NCI-H1105 treated with DMSO at 0.1 percent for 48 hours (cell line): ENCODE measurements at regions not wholly inside any gene's neighbourhood (a gene's known extent, or its start where the extent isn't known, plus 50 kb on each side); places are given as distances from the start of the nearest gene placed in this dataset.
"Not testable (repeated sequence)": the region's sequence is repeated elsewhere in the genome, so short reads cannot be mapped to it uniquely, and the experiment has no call there.

Experiments used
- DNase-seq: peaks from one replicate; lab custom pipeline; 2025; lab: John Stamatoyannopoulos, UW

- DNase-seq, result no peak
Observed at GRCh38 chr10:29881811-29882210, 177.6 kb downstream of the JCAD start.

- no peak for DNase-seq
Observed at GRCh38 chr10:29881336-29881771, 178.0 kb downstream of the JCAD start.

- no peak for DNase-seq
Observed at GRCh38 chr10:29880856-29881255, 178.5 kb downstream of the JCAD start.

GRCh38 chr10:29879862-29880261, 179.5 kb downstream of the JCAD start:
- no peak for DNase-seq

- DNase-seq, result no peak
Observed at GRCh38 chr10:29878492-29878891, 180.9 kb downstream of the JCAD start.

- DNase-seq, result no peak
Observed at GRCh38 chr10:29877793-29878491, 181.4 kb downstream of the JCAD start.

- DNase-seq, result no peak
Observed at GRCh38 chr10:29876008-29876555, 183.3 kb downstream of the JCAD start.

GRCh38 chr10:29874606-29875269, 184.6 kb downstream of the JCAD start:
- no peak for DNase-seq

GRCh38 chr10:29873941-29874484, 185.4 kb downstream of the JCAD start:
- no peak for DNase-seq

- DNase-seq, result no peak
Observed at GRCh38 chr10:29870522-29871044, 188.8 kb downstream of the JCAD start.

GRCh38 chr10:29869593-29869992, 189.8 kb downstream of the JCAD start:
- DNase-seq, result no peak

- no peak for DNase-seq
Observed at GRCh38 chr10:29866356-29866755, 193.0 kb downstream of the JCAD start.

- no peak for DNase-seq
Observed at GRCh38 chr10:29865700-29866355, 193.6 kb downstream of the JCAD start.

GRCh38 chr10:29862923-29863614, 196.3 kb downstream of the JCAD start:
- DNase-seq, result no peak

GRCh38 chr10:29861811-29862505, 197.4 kb downstream of the JCAD start:
- no peak for DNase-seq

- DNase-seq, result not testable (repeated sequence)
Observed at GRCh38 chr10:29861231-29861630, 198.2 kb downstream of the JCAD start.

- DNase-seq, result no peak
Observed at GRCh38 chr10:29860166-29860565, 199.2 kb downstream of the JCAD start.

- no peak for DNase-seq
Observed at GRCh38 chr10:29859521-29860130, 199.8 kb downstream of the JCAD start.

GRCh38 chr10:29858702-29859267, 200.6 kb downstream of the JCAD start:
- DNase-seq, result no peak
